Islet precursor cell (in vitro differentiated cells): ENCODE measurements at regions not wholly inside any gene's neighbourhood (a gene's known extent, or its start where the extent isn't known, plus 50 kb on each side); places are given as distances from the start of the nearest gene placed in this dataset.
A peak's percentile ranks its signal among the peaks of the same experiment; 100 is the strongest.
"Not testable (repeated sequence)": the region's sequence is repeated elsewhere in the genome, so short reads cannot be mapped to it uniquely, and the experiment has no call there.

Source experiments
- DNase-seq: peaks from one replicate; pipeline ENCODE4 v3.0.0-alpha.2; 2018

DNA sequence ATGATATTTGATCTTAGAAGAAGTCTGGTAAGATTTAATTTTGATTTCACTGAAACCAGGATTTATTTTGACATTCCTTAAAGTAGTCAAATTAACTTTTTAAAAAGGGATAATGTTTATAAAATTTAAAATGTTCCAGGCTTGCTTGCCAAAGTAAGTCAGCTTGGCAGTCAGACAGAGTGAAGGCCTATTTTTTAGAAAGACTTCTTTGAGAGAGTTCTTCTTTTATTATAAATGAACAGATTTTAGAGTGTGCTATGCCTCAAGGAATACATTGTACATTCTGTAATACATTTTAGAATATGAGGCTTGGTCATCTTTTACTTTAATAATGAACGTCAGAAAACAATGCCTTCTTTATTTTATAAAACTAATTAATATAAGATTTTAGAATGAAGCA is 138.7 kb downstream of the DISP1 start:
- no peak for DNase-seq

DNA sequence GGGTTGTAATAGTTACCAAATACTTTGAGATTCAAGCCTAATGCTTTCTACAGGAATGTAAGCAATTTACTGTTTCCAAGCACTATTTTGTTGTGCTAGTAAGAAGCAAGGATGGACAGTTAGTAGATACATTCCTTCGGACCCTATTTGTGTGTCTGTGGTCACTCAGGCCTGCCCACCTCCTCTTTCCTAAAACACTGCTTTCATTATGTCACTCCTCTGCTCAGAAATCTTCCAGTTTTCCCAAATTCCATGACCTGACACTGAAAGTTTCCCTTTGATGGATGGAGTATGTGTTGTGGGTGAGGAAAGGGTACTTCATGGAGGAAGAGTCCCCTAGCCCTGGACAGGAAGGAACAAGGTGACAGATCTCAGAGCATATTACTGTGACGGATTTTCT is 141.1 kb downstream of the DISP1 start:
- DNase-seq = peak; percentile 64

DNA sequence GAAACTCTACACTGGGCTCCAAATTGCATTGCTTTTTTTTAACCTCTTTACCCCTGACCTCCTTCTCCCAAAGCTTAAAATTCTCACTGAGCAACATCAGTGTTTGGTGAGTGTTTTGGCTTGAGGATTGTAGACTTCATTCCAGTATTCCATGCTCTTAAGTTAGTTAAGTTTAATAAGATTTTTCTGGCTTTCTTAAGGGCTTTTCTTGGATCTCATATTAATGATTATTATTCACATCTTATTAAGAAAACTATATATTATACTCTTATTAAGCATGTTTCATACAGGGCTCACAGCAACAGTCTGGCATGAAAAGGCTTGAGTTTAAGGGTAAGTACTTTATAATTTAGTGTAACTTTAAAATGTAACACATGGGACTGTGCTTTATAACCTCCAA is 141.8 kb downstream of the DISP1 start:
- DNase-seq = no peak

DNA sequence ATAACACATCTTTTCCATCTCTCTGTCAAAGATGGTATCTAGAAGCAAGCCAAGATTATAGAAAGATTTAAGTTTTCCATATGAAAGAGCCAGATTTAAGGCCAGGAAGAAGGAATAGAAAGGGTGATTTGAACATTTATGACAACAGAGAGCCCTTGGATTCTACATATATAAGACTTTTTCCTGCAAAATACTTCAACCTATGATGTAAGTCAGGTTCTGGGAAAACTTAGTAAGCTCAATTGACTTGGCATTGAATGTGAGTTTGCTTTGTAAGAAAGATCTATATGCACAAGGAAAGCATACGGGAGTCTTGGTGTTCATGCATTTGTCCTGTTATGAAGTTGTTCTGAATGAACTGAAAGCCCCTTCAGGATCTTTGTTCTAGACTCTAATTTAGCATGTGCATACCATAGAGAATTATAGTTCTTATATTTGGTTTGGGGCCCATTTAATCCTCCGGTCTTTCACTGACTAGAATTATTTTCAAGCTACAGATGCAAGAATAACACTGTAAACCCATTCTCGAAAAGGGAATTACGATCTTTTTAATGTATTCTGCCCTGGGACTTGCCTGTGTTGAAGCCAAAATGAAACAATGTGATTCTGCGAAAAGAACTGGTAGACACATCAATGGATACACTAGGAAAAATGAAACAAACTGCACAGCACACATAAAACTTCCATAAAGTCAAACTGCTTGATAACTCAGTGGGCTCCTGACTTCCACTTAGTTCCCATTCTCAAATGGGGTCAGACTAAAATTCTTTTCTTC is 152.8 kb downstream of the DISP1 start:
- no peak for DNase-seq

DNA sequence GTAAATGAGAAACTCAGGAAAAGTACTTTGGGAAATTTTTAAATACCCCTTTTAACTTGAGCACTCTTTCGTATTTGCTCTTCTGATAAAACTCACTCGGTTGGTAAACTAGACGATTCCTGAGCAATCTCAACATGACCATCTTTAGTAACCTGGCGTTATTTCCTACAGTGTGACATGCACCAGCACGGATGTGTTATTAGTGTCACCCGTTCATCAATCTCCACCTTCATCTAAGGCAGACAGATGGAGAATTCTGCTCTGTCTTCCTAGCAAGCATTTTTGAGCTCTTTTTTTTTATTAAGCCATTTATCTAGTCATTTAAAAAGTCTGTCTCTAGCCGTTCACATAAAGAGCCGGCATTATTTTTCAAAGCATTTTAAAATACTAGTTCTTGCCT is 155.2 kb downstream of the DISP1 start:
- DNase-seq = no peak

DNA sequence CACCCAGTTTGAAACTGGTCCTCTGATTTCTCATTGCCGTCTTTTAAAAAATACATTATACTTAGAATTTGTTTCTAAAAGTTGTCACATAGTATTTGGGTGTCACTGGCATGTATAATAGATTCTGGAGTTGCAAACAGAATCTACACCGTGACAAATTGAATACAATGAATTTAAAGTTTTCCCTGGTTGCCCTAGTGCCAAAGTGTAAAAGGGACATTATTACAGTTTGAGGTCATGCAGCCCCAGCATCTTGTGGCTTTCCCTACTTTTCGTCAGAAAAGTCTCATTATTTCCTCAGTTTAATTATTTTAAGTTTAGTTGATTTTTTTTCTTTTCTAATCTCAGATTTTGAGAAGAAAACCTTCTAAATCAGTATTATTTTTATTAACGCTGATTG is 155.9 kb downstream of the DISP1 start:
- DNase-seq = no peak

DNA sequence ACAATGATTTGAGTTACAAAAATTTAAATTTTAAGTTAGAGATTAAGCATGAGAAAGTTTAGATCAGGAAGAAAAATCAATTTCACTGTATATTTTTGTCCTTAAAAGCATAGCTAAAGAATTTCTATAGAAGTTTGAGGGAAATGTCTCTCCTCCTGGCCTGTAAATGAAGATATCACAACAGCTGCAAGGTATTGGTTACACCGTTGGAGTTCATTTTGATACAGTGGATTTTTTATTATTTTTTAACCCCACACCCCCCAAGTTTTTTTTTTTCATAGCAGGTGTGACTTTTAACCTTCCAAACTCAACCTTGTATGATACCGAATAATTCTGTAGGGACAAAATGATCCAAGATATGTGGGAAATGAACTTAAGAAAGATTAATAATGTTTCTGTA is 156.3 kb downstream of the DISP1 start:
- no peak for DNase-seq

DNA sequence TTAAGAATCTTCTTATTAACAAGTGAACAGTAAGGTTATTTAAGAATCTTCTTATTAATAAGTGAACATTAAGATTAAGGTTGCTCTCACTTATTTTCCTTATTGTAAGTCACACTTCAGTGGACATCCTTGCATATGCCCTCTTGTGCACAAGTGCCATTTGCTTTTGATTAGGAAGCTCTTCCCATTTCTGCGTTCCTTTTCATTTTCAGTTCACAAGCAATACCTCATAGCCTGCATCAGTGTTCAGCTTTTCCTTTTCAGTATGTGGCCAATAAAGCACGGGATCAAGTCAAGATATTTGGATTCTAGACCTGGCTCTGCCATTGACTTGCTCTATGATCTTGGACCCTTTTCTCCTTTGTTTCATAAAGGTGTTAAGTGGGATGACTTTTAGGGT is 158.7 kb downstream of the DISP1 start:
- DNase-seq = no peak

DNA sequence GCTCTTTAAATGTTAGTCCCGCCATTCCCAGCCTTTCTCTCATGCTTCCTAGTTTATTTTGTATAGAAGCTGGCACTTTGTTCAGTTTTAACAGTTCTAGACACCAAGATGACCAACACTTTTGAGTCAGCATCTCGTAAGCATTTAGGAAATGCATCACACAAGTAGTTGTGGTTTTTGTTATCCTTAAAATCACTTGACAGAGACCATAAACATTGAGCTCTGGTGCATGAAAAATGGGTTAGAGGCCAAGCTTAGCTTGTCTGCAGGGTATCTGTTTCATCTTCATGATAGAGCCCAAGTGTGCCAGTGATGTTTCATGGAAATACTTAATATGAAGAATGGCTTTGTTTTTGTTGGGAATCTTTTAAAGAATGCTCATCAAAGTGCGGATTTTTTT is 159.7 kb downstream of the DISP1 start:
- peak; percentile 57 for DNase-seq

DNA sequence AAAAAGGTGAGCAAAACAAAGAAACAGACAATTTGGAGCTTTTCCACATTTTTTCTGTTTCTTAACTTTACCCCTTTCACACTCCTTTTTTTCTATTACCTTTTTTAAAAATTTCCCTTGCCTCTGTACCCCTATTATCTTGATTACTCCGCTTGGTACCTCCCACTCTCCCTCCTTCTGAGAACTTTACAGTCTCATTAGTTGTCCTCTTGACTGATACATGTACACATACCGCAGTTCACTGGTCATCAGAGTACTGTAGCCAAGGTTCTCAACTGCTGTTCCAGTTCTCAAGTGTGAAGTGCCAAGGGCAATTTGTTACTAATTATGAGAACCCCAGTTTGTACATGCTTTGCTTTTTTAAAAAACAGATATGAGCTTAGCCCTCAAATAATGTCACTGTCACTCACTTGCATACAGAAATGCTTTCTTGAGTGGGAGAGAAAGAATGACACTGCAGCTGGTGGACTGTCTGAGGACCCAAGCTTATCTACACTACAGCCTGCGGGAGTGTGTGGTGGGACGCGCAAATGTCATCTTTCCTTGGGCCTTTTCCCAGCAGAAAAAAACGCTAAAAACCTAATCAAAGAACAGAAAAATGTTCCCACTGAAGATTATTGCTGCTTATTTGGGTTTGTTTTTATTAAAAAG is 160.8 kb downstream of the DISP1 start:
- no peak for DNase-seq

DNA sequence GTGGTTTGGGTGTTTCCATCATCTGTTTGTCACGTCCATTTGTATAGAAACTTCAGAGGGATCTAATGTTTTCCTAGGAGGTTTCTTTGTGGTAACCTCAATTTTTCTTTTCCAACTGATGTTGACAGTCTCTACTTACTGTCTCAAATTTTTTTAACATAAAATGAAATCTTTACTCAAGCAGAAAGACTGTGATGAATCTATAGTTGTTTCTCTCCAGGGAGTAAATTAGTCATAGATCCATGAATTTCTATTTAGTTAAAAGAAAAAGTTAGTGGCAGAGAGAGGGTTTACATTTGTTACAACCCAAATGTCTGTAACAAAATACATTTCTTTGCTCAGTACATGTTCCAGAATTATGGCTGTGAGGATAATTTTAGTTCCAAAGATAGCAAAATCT is 161.6 kb downstream of the DISP1 start:
- no peak for DNase-seq

DNA sequence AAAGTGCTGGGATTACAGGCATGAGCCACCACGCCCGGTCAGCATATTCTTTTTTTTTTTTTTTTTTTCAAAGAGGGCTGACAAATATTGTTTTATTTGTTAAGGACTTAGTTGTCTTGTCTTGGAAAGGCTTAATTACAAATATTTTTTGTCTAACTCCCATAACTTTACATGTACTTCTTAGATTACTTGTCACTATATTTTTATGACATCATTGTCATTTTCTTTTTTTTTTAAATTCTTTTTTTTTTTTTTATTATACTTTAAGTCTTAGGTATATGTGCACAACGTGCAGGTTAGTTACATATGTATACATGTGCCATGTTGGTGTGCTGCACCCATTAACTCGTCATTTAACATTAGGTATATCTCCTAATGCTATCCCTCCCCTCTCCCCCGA is 162.5 kb downstream of the DISP1 start:
- not testable (repeated sequence) for DNase-seq

DNA sequence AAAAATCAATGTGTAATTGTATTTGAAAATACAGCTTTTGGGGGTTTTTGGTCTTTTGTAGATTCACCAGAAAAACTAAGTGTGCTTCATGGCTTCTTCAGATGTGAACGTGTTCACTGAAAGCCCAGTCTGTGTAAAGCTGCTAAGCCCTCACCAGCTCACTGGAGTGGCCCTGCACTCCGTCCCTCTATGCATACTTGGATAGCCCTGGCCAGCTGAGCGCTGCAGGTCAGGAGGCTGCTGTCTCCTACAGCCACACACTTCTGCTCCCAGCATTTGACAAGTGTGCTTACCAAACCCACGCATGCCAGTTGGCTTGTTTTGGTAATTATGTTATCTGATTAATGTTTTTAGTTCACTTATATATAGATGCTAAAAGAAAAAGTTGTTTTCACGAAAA is 163.5 kb downstream of the TLR5 start:
- DNase-seq = peak; percentile 77

DNA sequence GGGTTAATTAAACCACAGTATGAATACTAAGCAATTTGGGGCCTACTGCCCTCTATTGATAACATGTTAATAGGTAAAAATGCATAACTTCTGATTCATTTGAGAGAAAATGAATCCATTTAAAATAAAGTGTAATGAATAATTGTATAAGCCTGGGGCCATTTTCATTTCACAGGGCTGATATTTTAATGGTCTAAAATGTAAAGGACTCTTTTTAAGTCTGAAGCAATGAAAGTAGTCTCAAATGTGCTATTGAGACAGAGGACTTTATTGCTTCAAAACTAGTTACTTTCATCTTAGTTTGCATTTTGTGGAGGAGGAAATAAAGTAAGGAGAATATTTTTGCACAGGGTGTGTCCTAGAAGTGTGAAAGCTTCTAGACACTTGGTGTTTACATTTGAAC is 155.4 kb downstream of the TLR5 start:
- DNase-seq = no peak

DNA sequence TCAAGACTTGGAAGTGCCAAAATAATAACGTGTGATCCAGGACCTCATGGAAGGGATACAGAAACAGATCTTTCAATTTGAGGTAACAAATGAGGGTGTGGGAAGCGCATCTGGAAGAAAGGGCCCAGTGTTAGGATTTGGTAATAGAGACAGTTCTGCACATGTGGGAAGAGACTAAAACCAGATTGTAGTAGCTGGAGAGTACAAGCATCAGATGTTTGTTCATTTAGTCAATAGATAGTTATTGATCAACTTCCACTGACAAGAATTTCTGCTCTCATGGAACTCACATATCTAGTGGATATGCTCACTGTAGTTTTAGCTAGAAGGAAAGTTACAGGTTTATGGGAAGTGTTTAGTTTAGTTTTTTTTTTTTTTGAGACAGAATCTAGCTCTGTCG is 153.6 kb downstream of the TLR5 start:
- no peak for DNase-seq

DNA sequence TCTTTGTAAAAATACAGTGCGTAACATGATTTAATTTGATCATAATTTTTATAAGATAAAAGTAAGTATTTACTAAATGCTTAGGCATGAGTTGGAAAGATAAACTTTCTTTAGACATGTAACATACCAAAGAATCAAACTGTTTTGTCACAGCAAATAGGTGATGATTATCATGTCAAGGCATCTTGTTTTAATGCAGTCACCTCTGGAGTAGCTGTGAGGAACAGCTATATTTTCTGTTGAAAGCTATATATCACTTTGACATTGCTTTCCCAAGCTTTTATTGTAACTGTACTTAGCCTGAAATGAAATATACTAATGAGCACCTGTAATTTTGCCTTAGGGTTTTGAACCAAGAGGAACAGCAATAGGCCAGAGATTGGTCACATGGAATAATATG is 151.9 kb downstream of the TLR5 start:
- no peak for DNase-seq

DNA sequence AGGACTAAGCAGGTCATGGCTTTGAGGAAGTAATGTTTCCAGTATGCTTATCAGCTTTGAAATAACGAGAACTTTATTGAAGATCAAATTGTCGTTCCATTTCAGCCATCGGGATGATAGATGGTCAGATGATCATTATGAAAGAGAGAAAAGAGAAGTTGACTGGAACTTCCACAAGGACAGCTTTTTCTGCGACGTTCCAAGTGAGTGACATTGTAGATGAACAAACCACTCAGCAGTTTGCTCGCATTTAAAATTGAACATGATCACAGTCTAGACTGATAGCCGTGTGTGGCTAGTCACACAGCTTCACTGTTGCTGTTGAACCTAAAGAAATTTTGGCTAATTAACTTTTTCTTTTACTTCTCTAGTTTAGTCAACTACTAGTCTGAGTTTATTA is 151.1 kb downstream of the TLR5 start:
- DNase-seq = no peak

DNA sequence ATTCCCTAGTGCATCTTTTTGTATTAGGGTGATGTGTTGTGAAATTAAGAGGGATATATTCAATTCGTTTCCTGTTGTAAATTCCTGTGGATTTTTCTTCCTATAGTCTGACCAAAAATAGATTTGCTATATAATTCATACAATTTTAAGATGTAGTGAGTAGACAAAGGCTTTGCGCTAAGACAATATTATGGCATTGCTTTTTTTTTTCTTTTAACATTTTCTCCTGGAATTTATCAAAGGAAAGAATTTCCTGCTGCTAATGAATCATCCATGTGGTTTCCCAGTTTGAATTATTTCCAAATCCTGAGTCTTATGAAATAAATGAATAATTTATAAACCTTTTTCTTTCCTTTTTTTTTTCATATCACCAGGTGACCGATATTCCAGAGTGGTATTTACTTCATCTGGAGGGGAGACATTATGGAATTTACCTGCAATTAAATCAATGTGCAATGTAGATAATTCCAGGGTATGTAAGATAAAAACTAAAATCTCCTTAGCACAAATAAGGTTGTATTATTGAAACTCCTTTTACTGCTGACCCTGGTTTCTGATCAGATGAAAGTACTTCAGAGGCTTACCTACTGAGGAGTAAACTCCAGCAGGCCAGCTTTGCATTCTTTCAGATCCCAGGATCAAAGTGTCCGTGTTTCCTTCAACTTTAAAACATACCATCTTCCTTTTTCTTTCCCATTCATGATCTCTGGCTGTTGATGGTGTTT is 148.4 kb downstream of the TLR5 start:
- DNase-seq = no peak

DNA sequence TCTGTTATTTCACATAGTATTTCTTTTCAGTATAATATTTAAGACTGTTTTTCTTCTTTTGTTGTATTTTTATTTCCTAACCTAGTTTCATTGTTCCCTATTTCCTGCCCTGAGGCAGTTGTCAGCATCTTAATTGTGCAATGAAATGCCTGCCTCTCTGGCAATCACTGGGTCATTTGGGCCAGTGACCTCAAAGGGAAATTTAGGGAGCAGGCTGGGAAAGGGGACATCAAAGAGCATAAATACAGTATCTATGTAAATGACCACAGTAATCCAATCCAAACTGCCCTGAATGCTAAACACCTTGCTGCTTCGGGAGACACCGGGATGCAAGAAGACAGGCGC is 147.8 kb downstream of the TLR5 start:
- peak; percentile 82 for DNase-seq

DNA sequence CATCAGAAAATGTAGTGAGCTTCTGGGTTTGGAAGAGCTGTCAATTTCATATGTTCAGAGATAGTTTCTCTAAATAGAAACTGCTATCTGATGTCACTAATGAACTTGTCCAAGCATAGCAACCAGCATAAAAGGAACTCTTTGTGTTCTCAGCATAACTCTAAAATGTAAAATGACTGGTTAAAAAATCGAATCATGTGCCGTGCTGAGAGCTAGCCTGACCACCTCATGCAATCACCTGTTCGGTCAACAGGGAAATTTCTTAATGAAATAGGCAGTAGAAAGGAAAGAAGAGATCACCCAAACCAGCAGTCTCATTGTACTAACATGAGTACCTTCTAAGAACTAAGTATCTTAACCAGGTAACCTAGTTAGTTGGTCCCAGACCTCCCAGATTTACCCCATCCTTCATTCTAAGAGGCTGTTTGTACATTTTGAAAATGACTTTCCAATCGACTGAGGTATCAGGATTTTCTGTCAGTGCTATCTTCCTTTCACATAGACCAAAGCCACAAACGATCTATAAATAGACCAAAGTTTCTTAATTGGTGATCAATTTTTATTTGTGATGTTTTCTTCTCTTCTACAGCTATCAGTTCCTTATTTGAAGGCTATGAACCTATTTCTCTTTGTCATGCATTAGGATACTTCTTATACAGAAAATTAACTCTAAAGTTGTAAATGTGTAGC is 147.3 kb downstream of the TLR5 start:
- DNase-seq = no peak

DNA sequence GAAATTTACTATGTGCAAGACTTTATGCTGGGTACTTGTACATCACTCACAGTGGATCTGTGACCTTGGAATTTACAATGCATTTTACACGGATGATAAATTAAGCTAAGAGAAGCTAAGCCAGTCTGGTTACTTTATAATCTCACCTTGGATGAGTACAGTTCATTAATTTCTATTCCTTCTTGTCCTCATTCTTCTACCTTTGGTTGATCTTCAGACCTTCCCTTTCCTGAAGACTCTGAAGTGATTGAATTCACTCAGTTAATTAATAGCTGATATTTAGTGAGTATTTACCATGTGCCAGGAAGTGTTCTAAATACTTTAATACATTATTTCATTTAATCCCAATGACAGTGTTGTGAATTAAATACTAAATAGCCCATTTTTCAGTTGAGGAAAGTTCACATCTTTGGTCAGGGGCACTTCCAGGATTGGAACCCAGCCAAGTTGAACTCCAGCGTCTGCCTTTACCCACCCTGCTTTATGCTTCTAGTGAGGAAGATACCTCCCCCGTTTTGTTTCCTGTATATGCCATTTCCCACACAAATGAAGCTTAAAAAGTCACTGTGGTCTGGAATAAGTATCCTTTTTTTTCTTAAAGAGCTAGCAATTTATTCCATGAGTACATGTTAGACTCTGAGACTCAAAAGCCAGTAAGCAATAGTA is 146.6 kb downstream of the TLR5 start:
- DNase-seq = no peak

DNA sequence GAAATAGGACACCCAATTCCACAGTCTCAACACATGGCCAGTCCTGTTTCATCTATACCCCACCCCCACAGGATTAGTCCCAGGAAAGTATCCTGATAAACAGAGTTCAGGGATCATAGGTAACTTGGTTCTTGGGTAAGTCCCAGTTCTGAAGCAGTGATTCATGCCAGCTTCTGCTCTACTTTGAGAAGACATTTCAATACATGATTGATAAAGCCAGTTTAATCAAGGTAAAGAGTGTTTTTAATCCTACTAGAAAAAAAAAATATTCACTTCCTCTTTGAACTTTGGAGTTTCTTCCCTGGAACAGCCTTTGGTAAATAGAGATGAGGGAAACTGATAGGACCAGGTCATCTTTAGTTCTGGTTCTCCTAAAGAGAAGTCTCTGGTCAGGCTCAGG is 142.4 kb downstream of the TLR5 start:
- no peak for DNase-seq
